Stomach (tissue), 4 donors: ENCODE measurements at regions not wholly inside any gene's neighbourhood (a gene's known extent, or its start where the extent isn't known, plus 50 kb on each side); places are given as distances from the start of the nearest gene placed in this dataset.

Source experiments
- EP300 ChIP-seq: sonication (generic); formaldehyde crosslinking; IDR thresholded peaks from one replicate; pipeline ENCODE4 v1.6.1; 2017; ENCODE audit warnings: antibody characterized with exemption
- TF ChIP-seq, protein P1 (sequence below), 7 experiments: fragments of 450-650 bp in 4 of 7; fragments of 200-600 bp in 3 of 7; sonication (generic) in 3 of 7; IDR thresholded peaks; one replicate each; pipeline ENCODE4 v1.5.1; 2016 to 2019; ENCODE audit warnings: antibody characterized with exemption in 7 of 7, control low read depth in 2 of 7, mild to moderate bottlenecking in 1 of 7

DNA sequence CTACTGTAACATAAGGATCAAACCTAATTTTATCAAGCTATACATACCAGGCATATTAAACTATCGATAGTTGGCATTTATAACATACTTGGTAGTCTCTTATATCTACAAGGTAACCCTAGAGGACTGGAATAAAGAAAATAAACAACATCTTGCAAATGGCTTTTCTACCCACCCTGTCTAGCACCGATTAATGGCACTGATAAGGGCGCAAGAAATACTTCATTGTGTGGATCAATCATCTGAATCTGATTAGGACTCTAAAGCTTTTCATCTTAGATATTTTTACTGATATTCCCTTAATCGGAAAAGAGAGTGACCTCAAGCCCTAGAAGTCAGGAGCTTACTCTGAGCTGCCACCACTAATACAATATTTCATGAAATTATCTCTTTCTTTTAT lies 1461.7 kb upstream of the PIK3C3 start:
- TF ChIP-seq, protein P1, sequence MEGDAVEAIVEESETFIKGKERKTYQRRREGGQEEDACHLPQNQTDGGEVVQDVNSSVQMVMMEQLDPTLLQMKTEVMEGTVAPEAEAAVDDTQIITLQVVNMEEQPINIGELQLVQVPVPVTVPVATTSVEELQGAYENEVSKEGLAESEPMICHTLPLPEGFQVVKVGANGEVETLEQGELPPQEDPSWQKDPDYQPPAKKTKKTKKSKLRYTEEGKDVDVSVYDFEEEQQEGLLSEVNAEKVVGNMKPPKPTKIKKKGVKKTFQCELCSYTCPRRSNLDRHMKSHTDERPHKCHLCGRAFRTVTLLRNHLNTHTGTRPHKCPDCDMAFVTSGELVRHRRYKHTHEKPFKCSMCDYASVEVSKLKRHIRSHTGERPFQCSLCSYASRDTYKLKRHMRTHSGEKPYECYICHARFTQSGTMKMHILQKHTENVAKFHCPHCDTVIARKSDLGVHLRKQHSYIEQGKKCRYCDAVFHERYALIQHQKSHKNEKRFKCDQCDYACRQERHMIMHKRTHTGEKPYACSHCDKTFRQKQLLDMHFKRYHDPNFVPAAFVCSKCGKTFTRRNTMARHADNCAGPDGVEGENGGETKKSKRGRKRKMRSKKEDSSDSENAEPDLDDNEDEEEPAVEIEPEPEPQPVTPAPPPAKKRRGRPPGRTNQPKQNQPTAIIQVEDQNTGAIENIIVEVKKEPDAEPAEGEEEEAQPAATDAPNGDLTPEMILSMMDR (IDR thresholded peaks at IDR 0.05) = no peak
- TF ChIP-seq EP300 = no peak
